ENCODE measurements at regions not wholly inside any gene's neighbourhood (a gene's known extent, or its start where the extent isn't known, plus 50 kb on each side); places are given as distances from the start of the nearest gene placed in this dataset.

GRCh38 chr17:56074361-56074890, 78.8 kb upstream of the ANKFN1 start:
- no peak for DNase-seq (ENCODE audit: low read depth)
- H3K4me3 ChIP-seq (ENCODE audit: low read length) = no peak overlapping the region
- TF ChIP-seq CTCF (IDR thresholded peaks at IDR 0.05; ENCODE audit: insufficient read depth, low read depth, low read length, missing control alignments) = no peak

GRCh38 chr17:56076980-56077379, 76.3 kb upstream of the ANKFN1 start:
- H3K4me3 ChIP-seq (ENCODE audit: low read length) = no peak overlapping the region
- no peak for DNase-seq (ENCODE audit: low read depth)
- TF ChIP-seq CTCF (IDR thresholded peaks at IDR 0.05; ENCODE audit: insufficient read depth, low read depth, low read length, missing control alignments) = no peak

GRCh38 chr17:56083475-56083874, 69.8 kb upstream of the ANKFN1 start:
- no peak for DNase-seq (ENCODE audit: low read depth)
- no peak for TF ChIP-seq CTCF (IDR thresholded peaks at IDR 0.05; ENCODE audit: insufficient read depth, low read depth, low read length, missing control alignments)
- no peak overlapping the region for H3K4me3 ChIP-seq (ENCODE audit: low read length)

- DNase-seq (ENCODE audit: low read depth) = no peak
- no peak overlapping the region for H3K4me3 ChIP-seq (ENCODE audit: low read length)
- no peak for TF ChIP-seq CTCF (IDR thresholded peaks at IDR 0.05; ENCODE audit: insufficient read depth, low read depth, low read length, missing control alignments)
Measured at GRCh38 chr17:56085576-56086267, 67.6 kb upstream of the ANKFN1 start.

- H3K4me3 ChIP-seq (ENCODE audit: low read length) = no peak overlapping the region
- no peak for DNase-seq (ENCODE audit: low read depth)
- no peak for TF ChIP-seq CTCF (IDR thresholded peaks at IDR 0.05; ENCODE audit: insufficient read depth, low read depth, low read length, missing control alignments)
Measured at GRCh38 chr17:56087199-56087598, 66.1 kb upstream of the ANKFN1 start.

GRCh38 chr17:56096026-56096810, 57.1 kb upstream of the ANKFN1 start:
- no peak overlapping the region for H3K4me3 ChIP-seq (ENCODE audit: low read length)
- no peak for TF ChIP-seq CTCF (IDR thresholded peaks at IDR 0.05; ENCODE audit: insufficient read depth, low read depth, low read length, missing control alignments)
- DNase-seq (ENCODE audit: low read depth) = no peak
